GM18858 (cell line): ENCODE measurements at regions not wholly inside any gene's neighbourhood (a gene's known extent, or its start where the extent isn't known, plus 50 kb on each side); places are given as distances from the start of the nearest gene placed in this dataset.

Source experiments
- ATAC-seq: cut with Tn5 transposase; IDR thresholded peaks from one replicate; pipeline ENCODE4 v1.9.1; 2021; ENCODE audit not compliant: unreplicated experiment

GRCh38 chr11:112877581-112877980 is 83.6 kb upstream of the NCAM1 start:
- ATAC-seq, result no peak

- ATAC-seq, result no peak
These were observed 83.1 kb upstream of the NCAM1 start for GRCh38 chr11:112878033-112878601.

- ATAC-seq, result no peak
These were observed 80.7 kb upstream of the NCAM1 start for GRCh38 chr11:112880495-112880894.

- no peak for ATAC-seq
These were observed 79.8 kb upstream of the NCAM1 start for GRCh38 chr11:112881461-112881860.

GRCh38 chr11:112882494-112883381 is 78.5 kb upstream of the NCAM1 start:
- no peak for ATAC-seq

GRCh38 chr11:112884012-112884767 is 77.0 kb upstream of the NCAM1 start:
- ATAC-seq, result no peak

- no peak for ATAC-seq
These were observed 75.3 kb upstream of the NCAM1 start for GRCh38 chr11:112885744-112886433.

GRCh38 chr11:112886434-112887370 is 74.5 kb upstream of the NCAM1 start:
- no peak for ATAC-seq

GRCh38 chr11:112889446-112889845 is 71.8 kb upstream of the NCAM1 start:
- ATAC-seq, result no peak

- no peak for ATAC-seq
These were observed 61.8 kb upstream of the NCAM1 start for GRCh38 chr11:112899235-112900006.

GRCh38 chr11:112901924-112902323 is 59.3 kb upstream of the NCAM1 start:
- no peak for ATAC-seq

- ATAC-seq, result no peak
These were observed 58.7 kb upstream of the NCAM1 start for GRCh38 chr11:112902361-112903011.

GRCh38 chr11:112903340-112903739 is 57.9 kb upstream of the NCAM1 start:
- no peak for ATAC-seq

- no peak for ATAC-seq
These were observed 50.1 kb upstream of the NCAM1 start for GRCh38 chr11:112911124-112911523.
